HG02642 (cell line): ENCODE measurements at regions not wholly inside any gene's neighbourhood (a gene's known extent, or its start where the extent isn't known, plus 50 kb on each side); places are given as distances from the start of the nearest gene placed in this dataset.
"Not testable (repeated sequence)": the region's sequence is repeated elsewhere in the genome, so short reads cannot be mapped to it uniquely, and the experiment has no call there.

ENCODE experiments used
- ATAC-seq: cut with Tn5 transposase; IDR thresholded peaks from one replicate; pipeline ENCODE4 v1.9.1; 2021; ENCODE audit warnings: mild to moderate bottlenecking; ENCODE audit not compliant: unreplicated experiment, poor library complexity

- ATAC-seq: no peak
These were observed 1705.5 kb downstream of the SLITRK1 start for GRCh38 chr13:82176751-82177150.

- ATAC-seq: no peak
These were observed 1716.7 kb downstream of the SLITRK1 start for GRCh38 chr13:82165396-82166174.

- ATAC-seq: not testable (repeated sequence)
These were observed 1717.4 kb downstream of the SLITRK1 start for GRCh38 chr13:82164780-82165395.

- no peak for ATAC-seq
These were observed 1734.7 kb downstream of the SLITRK1 start for GRCh38 chr13:82147526-82147925.

- ATAC-seq: no peak
These were observed 1745.4 kb downstream of the SLITRK1 start for GRCh38 chr13:82136880-82137279.

- no peak for ATAC-seq
These were observed 1753.0 kb downstream of the SLITRK1 start for GRCh38 chr13:82129281-82129680.

GRCh38 chr13:82118589-82118988, 1763.7 kb downstream of the SLITRK1 start:
- no peak for ATAC-seq

- ATAC-seq: no peak
These were observed 1765.8 kb downstream of the SLITRK1 start for GRCh38 chr13:82116422-82116989.

- ATAC-seq: no peak
These were observed 1766.9 kb downstream of the SLITRK1 start for GRCh38 chr13:82115391-82115790.

- no peak for ATAC-seq
These were observed 1755.3 kb upstream of the SPRY2 start for GRCh38 chr13:82096256-82096655.

GRCh38 chr13:82092312-82092711, 1751.4 kb upstream of the SPRY2 start:
- ATAC-seq: no peak

GRCh38 chr13:82088781-82089180, 1747.9 kb upstream of the SPRY2 start:
- ATAC-seq: no peak

- ATAC-seq: no peak
These were observed 1735.6 kb upstream of the SPRY2 start for GRCh38 chr13:82076496-82076895.

GRCh38 chr13:82070416-82070815, 1729.5 kb upstream of the SPRY2 start:
- ATAC-seq: no peak

GRCh38 chr13:82062772-82063171, 1721.8 kb upstream of the SPRY2 start:
- no peak for ATAC-seq

GRCh38 chr13:82058364-82058763, 1717.4 kb upstream of the SPRY2 start:
- no peak for ATAC-seq

- ATAC-seq: not testable (repeated sequence)
These were observed 1704.4 kb upstream of the SPRY2 start for GRCh38 chr13:82045316-82045715.

- ATAC-seq: no peak
These were observed 1695.7 kb upstream of the SPRY2 start for GRCh38 chr13:82036602-82037001.

GRCh38 chr13:82011355-82011754, 1670.4 kb upstream of the SPRY2 start:
- no peak for ATAC-seq

GRCh38 chr13:82010780-82011179, 1669.9 kb upstream of the SPRY2 start:
- ATAC-seq: no peak

GRCh38 chr13:82002710-82003109, 1661.8 kb upstream of the SPRY2 start:
- no peak for ATAC-seq

GRCh38 chr13:81995316-81995715, 1654.4 kb upstream of the SPRY2 start:
- no peak for ATAC-seq
